HL-60 (cell line): ENCODE measurements at regions not wholly inside any gene's neighbourhood (a gene's known extent, or its start where the extent isn't known, plus 50 kb on each side); places are given as distances from the start of the nearest gene placed in this dataset.

Experiments used
- TF ChIP-seq, protein P1 (sequence below): IDR thresholded peaks from one replicate; pipeline ENCODE4 v1.5.1; 2011; ENCODE audit warnings: low read length, control low read depth, inconsistent platforms; ENCODE audit not compliant: insufficient read depth
- TF ChIP-seq, protein P2 (sequence below): IDR thresholded peaks from 2 replicates; pipeline ENCODE4 v1.6.1; 2012; ENCODE audit warnings: low read depth; ENCODE audit not compliant: insufficient replicate concordance

DNA sequence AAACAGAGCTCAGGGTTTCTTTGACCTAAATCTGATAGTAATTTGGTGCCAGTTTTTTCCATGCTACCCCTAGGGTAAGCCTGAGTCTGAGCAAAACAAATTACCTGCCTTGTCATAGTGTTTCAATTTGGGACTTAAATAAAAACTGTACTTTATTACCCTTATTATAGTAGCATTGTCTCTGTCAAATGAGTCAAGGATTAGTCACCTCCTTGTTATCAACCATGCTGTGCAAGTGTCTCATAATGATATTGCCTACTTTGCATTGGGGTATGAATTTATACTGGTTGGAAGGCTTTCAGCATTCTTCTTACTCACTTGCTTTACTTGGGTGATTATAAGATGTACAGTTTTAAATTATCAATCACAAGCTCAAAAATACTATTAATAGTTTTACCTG, 380.0 kb downstream of the LRFN5 start:
- TF ChIP-seq, protein P1, sequence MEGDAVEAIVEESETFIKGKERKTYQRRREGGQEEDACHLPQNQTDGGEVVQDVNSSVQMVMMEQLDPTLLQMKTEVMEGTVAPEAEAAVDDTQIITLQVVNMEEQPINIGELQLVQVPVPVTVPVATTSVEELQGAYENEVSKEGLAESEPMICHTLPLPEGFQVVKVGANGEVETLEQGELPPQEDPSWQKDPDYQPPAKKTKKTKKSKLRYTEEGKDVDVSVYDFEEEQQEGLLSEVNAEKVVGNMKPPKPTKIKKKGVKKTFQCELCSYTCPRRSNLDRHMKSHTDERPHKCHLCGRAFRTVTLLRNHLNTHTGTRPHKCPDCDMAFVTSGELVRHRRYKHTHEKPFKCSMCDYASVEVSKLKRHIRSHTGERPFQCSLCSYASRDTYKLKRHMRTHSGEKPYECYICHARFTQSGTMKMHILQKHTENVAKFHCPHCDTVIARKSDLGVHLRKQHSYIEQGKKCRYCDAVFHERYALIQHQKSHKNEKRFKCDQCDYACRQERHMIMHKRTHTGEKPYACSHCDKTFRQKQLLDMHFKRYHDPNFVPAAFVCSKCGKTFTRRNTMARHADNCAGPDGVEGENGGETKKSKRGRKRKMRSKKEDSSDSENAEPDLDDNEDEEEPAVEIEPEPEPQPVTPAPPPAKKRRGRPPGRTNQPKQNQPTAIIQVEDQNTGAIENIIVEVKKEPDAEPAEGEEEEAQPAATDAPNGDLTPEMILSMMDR: no peak
- TF ChIP-seq, protein P2, sequence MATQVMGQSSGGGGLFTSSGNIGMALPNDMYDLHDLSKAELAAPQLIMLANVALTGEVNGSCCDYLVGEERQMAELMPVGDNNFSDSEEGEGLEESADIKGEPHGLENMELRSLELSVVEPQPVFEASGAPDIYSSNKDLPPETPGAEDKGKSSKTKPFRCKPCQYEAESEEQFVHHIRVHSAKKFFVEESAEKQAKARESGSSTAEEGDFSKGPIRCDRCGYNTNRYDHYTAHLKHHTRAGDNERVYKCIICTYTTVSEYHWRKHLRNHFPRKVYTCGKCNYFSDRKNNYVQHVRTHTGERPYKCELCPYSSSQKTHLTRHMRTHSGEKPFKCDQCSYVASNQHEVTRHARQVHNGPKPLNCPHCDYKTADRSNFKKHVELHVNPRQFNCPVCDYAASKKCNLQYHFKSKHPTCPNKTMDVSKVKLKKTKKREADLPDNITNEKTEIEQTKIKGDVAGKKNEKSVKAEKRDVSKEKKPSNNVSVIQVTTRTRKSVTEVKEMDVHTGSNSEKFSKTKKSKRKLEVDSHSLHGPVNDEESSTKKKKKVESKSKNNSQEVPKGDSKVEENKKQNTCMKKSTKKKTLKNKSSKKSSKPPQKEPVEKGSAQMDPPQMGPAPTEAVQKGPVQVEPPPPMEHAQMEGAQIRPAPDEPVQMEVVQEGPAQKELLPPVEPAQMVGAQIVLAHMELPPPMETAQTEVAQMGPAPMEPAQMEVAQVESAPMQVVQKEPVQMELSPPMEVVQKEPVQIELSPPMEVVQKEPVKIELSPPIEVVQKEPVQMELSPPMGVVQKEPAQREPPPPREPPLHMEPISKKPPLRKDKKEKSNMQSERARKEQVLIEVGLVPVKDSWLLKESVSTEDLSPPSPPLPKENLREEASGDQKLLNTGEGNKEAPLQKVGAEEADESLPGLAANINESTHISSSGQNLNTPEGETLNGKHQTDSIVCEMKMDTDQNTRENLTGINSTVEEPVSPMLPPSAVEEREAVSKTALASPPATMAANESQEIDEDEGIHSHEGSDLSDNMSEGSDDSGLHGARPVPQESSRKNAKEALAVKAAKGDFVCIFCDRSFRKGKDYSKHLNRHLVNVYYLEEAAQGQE: no peak
